HG03432 (cell line): ENCODE measurements at regions not wholly inside any gene's neighbourhood (a gene's known extent, or its start where the extent isn't known, plus 50 kb on each side); places are given as distances from the start of the nearest gene placed in this dataset.

Source experiments
- ATAC-seq: cut with Tn5 transposase; IDR thresholded peaks from one replicate; pipeline ENCODE4 v1.9.1; 2021; ENCODE audit warnings: mild to moderate bottlenecking, moderate library complexity; ENCODE audit not compliant: unreplicated experiment

DNA sequence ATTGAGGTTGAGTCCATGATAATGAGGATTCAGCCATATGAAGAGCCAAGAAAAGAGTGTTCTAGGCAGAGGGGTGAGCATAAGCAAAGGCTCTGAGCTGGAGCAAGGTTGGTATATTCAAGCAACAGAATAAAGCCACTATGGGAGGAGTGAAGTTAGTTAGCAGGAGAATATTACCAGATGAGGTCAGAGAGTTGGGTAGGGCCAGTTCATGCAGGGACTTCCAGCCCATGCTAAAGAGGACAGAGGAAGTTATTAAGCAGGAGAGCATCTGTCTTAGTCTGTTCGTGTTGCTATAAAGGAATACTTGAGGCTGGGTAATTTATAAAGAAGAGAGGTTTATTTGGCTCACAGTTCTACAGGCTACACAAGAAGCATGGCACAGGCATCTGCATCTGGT, 57.1 kb upstream of the ATG10 start:
- no peak for ATAC-seq

- ATAC-seq, result no peak
These were observed 58.9 kb upstream of the ATG10 start for GRCh38 chr5:81912933-81913332.

- peak; percentile 61 for ATAC-seq
These were observed 62.1 kb upstream of the ATG10 start for GRCh38 chr5:81909677-81910076.

GRCh38 chr5:81908771-81909170, 63.1 kb upstream of the ATG10 start:
- no peak for ATAC-seq

DNA sequence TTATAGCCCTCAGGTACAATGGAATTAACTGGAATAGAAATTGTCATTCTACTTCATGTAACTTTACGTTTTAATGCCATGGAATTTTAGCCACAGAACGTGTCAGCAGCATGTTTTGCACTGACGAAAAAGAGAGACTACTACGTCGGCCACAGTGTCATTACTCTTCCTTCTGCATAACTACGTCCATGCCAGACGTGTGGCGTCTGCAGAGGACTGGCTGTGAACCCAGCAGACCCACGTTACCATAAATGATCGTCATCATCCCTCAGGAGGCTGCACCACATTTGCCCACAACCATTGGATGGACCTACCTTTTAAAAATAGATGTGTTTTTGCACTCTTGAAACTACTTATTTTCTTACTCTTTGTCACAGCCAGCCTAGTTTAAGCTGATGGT, 63.8 kb upstream of the ATG10 start:
- ATAC-seq, result no peak

- no peak for ATAC-seq
These were observed 64.7 kb upstream of the ATG10 start for GRCh38 chr5:81907012-81907635.

- ATAC-seq, result no peak
These were observed 65.7 kb upstream of the ATG10 start for GRCh38 chr5:81906086-81906485.

GRCh38 chr5:81904861-81905260, 67.0 kb upstream of the ATG10 start:
- no peak for ATAC-seq

- no peak for ATAC-seq
These were observed 67.7 kb upstream of the ATG10 start for GRCh38 chr5:81904166-81904565.

GRCh38 chr5:81901586-81901985, 70.2 kb upstream of the ATG10 start:
- ATAC-seq, result no peak

GRCh38 chr5:81899123-81899522, 72.7 kb upstream of the ATG10 start:
- ATAC-seq, result no peak

- no peak for ATAC-seq
These were observed 73.4 kb upstream of the ATG10 start for GRCh38 chr5:81898403-81898802.

DNA sequence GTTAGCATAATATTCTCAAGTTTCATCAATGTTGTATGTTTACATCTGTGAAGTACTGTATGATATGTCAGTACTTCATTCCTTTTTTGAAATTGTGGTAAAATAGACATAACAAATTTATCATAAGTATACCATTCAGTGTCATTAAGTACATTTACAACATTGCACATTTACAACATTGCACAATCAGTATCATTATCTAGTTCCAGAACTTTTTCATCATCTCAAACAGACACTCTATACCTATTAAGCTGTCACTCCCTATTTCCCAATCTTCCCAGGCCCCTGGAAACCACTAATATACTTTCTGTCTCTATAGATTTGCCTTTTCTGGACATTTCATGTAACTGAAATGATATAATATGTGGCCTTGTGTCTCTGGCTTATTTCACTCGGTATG, 75.1 kb upstream of the ATG10 start:
- no peak for ATAC-seq

GRCh38 chr5:81895307-81895706, 76.5 kb upstream of the ATG10 start:
- no peak for ATAC-seq

DNA sequence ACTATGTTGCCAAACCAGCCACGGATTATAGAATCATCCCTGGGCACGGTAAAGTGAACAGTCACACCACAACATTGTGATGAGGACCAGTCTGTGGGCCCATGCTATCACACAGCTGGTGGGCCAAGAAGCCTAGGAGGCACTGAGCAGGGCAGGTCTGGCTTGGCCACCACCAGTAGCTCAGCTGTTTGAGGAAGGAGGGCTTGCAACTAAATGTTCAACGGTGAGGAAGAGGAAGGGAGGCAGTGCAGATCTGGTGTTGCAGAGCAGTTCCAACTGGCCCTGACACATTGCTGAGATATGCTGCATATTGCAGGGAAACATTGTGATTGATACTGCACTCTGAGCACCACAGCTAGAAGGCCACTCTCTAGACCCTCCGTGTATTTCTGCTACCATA, 77.9 kb upstream of the ATG10 start:
- ATAC-seq, result no peak

GRCh38 chr5:81884871-81885270, 87.0 kb upstream of the ATG10 start:
- no peak for ATAC-seq

GRCh38 chr5:81883371-81883770, 88.5 kb upstream of the ATG10 start:
- ATAC-seq, result no peak

DNA sequence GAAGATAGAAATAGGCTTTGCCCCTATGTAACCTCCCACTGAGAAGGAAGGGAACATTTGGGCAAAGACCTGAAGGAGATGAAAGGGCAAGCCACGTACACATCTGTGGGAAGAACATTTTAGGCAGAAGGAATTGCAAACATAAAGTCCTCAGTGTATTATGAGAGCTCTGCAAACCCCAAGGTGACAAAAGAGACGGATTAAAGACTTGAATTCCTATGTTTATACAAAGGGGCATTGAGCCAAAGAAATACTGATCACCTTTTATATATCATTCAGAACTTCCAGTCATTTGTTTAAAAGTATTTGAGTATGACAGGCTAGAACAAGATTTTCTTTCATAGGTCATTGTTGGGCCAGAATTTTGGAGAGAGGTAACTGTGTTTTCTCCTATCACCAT, 90.2 kb upstream of the ATG10 start:
- ATAC-seq, result no peak

DNA sequence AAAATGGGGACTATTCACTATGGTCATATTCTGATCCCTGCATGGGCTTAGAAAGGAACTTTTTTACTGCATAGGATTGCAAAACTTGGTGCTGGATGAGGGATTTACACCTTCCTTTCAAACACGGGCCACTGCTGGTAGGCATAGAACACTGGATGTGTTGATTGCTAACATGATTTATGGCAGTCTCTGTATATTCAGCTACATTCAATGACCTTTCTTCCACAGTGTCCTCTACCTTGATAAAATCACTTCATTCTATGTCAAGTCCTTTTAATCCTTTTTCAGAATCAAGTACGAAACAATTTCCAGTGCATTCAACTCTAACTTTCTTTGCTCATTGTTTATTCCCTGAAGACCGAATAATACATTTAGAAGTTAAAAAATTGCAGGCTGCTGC, 91.9 kb upstream of the ATG10 start:
- ATAC-seq, result no peak

- no peak for ATAC-seq
These were observed 93.5 kb upstream of the ATG10 start for GRCh38 chr5:81878333-81878732.

DNA sequence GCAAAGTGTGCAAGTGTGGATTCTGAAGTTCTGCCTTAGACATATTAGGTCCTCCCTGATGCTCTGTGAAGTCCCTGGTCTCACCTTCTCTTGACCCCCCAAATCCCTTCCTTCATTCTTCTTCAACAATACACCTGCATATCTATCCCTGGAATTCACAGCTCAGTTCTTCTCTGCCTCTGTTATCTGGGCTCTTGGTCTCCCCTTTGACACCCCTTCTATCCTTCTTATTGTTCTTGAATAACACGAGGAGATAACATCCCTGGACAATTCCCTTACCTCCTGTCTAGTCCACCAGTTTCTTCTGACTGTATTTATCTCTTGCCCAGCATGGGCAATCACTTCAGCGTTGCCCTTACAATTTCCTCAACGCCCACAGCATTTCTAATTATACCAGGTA, 104.8 kb upstream of the ATG10 start:
- no peak for ATAC-seq

DNA sequence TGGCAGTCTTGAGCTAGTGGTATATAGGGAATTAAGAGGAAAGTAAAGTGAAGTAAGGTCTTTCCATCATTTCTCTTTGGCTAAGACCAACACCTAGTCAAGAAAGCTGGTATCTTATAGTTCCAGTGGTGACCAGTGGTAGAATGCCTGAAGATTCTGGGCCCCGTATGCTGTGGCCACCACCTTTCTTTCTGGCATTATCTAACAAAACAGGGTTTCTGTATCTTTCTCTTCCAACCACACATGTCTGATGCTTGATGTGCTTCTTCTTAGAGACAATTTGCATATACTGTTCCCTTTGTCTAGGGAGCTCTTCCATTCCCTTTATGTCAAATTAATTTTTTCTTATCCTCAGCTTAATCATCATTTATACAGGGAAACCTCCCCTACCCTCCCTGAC, 109.9 kb upstream of the SSBP2 start:
- ATAC-seq, result no peak

GRCh38 chr5:81859624-81860023, 108.7 kb upstream of the SSBP2 start:
- no peak for ATAC-seq
